Putamen (tissue), 1 donor: ENCODE measurements at regions not wholly inside any gene's neighbourhood (a gene's known extent, or its start where the extent isn't known, plus 50 kb on each side); places are given as distances from the start of the nearest gene placed in this dataset.

Experiments
- DNase-seq: peaks from one replicate; pipeline ENCODE4 v3.0.0-alpha.2; 2016; ENCODE audit warnings: low spot score

DNA sequence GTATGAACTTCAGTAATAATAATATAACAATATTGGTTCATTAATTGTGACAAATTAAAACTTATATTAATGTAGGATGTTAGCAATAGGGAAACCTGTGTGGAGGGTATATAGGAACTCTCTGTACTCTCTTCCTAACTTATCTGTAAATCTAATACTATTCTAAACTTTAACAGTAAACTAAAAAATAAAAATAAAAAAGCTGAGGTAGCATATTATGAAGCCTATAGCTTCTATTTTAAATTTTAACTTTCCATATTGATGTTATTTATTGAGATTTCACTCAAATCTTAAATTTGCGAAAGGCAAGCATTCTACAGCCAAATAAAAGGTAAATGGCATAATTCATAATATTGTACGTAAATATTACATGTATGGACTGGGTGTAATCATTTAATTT, 326.4 kb downstream of the MEI4 start:
- DNase-seq, result no peak

DNA sequence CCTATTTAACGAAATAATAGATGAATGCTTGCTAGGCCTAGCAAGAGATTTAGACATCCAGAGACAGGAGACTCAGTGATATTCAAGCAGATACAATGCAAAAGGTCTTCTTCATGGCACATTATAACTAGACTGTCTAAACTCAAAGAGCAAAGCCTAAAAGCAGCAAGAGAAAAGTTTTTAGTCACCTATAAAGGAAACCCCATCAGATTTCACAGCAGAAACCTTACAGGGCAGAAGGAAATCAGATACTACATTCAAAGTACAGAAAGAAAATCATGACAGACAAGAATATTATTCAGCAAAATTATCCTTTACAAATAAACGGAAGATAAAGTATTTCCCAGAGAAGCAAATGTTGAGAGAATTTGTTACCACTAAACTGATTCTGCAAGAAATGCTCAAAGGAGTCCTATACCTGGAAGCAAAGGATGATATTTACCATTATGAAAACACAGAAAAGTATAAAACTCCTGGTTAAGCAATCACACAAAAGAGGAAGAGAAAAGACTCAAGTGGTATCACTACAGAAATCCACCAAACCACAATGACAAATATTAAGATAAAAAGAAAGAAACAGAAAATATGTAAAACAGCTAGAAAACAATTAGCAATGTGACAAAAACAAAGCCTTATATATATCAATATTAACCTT, 333.7 kb downstream of the MEI4 start:
- DNase-seq, result no peak

DNA sequence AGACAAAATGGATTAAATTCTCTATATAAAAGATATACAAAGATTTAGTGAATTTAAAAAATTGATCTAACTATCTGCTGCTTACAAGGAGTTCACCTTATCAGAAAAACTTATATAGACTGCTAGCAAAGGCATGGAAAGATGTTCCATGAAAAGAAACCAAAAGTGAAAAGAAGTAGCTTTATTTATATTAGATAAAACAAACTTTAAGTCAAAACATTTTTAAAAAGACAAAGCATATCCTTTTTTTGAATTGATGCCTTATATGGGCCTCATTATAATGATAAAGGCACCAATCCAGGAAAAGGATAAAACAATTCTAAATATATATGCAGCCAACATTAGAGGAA, 334.2 kb downstream of the MEI4 start:
- no peak for DNase-seq

DNA sequence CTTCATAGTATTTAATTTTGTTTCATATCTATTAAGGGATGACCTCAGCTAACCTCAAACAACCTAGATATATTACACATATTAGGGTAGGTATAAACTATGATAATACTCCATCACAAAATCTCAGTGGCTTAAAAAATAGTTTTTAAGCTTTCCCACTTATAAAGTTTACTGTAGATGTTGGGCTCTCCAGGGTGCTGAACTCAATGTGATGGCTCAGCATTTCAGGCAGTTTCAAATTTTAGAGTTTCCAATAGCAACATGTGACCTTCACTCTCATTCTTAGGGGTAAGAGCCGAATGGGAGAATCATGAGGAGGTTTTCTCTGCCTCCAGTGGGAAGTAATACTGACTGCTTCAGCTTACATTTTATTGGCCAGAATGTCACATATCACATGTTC, 357.3 kb downstream of the MEI4 start:
- DNase-seq, result no peak

DNA sequence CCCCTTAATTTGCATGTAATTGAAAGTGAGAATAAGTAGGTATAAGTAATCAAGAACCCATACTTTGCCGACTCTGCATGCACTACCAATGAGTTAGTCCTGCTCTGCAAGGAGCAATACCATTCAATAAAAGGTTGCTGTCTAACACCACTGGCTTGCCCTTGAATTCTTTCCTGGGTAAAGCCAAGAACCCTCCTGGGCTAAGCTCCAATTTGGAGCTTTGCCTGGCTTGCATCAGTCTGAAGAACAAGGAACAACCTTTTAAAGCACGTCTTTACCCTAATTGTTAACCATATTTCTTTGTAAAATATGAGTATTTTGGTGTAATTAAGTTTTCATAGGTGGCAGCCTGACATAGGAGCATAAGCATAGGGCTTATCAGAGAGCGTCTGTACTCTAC, 367.7 kb downstream of the MEI4 start:
- DNase-seq, result no peak

DNA sequence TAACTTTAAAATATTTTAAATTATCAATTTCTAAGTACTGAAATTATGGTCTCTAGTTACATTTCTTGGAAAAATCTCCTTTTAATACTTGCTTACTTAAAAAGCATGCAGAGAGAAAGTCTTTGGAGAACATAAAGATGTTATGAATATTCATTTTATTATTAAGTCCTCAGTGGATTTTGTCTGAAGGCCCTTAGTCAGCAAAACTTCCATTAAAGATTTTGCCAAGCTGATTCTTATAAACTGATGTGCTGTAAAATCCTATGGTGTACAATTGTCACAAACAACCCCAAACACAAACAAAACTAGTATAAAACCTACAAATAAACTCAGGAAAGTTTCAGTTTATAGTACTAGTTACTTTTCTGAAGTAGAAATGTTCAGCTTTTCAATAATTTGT, 372.7 kb downstream of the MEI4 start:
- DNase-seq, result no peak

DNA sequence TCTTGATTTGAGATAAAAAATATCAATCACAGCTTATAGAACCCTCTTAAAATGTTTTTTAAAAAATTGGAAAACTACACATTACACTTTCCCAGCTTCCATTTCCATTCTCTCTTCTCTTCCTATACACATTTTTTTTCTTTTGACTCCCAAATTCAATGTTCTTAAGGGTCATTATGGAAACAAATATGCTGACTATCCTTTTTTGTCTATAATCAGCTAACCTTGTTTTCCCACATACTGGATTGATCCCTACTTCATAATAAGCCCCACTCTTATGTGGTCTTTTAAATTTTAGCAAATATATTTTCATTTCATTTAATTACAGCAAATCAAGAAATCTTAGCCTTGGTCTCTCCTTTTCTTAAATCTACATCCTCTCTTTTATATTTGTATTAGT, 378.4 kb downstream of the MEI4 start:
- no peak for DNase-seq

DNA sequence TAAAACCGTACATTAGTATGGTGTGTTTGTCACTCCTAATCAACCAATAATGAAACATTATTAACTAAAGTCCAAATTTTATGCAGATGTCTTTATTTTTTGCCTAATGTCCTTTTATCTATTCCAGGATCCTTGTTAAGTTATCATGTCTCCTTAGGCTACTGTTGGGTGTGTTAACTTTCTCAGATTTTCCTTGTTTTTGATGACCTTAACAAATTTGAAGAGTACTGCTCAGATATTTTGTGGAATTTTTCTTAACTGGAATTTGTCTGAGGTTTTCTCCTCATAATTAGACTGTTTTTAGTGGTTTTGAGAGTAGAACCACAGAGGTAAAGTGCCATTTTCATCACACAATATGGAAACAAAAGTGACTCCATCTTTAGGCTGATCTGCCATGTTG, 406.3 kb downstream of the MEI4 start:
- DNase-seq, result no peak

DNA sequence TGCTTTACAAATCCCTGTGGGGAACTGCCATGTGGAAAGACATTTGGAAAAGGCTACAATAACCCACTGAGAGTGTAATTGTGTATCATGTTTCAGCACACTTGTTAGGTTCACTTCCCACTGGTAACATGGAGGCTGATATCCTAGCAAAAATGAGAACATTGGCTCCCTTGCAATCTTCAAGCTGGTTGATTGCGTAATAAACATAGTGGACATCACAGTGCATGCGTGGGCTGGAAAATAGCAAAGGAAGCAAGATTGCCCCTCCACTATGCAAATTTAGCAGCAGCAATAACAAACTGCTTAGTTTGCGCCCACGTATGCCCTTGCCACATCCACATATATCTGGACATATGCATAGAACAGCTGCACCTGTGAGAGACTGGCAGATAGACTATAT, 410.2 kb downstream of the MEI4 start:
- no peak for DNase-seq

DNA sequence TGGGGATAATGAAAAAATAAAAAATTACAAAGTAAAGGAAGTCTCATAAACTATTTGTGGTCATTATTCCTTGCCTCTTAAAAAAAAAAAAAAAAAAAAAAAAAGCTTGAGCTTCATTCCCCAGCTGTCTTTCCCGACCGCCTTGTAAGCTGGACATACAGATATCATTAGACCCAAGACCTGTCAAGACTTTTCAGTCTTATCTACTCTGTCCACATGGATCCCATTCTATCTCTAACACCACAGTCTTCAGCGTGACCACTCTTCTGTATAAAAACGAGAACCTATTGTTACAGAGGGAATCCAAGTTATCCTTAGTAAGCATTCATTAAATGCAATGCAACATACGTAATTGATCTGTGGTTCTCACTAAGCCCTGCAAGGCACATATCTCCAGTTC, 423.5 kb downstream of the MEI4 start:
- DNase-seq, result no peak

DNA sequence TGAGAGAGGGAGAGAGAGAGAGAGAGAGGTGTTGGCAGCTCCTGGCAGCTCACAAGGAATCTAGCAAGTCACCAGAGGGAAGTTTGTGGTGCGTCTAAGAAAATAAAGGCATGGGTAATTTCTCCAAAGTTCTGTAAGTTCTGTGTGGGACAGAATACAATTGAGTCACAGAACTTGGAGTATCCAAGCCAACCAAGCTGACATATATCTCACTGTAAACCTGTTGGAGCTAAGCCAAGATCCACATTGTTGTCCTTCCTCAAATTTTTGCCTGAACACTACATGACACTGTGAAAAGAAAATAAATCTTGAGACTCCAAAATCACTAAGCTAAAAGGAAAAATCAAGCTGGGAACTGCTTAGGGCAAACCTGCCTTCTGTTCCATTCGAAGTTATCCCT, 436.7 kb downstream of the MEI4 start:
- DNase-seq, result no peak

DNA sequence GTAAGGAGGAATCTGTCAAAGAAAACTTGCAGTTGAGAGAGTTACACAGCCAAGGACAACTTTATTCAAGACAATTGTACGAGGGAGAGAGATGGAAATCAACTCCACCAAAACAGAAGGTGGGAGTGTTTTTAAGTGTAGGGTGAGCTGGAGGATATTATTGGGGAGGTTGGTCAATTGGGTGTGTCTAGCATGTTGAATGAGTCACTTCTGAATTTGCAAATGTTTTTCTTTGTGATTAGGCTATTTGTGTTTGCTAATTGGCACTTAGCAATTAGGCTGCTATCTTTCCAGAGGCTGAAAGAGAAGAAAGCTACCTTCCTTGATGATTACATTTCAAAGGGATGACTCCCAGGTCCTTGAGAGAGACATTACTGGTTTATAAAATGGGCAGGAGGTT, 441.1 kb downstream of the MEI4 start:
- DNase-seq, result no peak

DNA sequence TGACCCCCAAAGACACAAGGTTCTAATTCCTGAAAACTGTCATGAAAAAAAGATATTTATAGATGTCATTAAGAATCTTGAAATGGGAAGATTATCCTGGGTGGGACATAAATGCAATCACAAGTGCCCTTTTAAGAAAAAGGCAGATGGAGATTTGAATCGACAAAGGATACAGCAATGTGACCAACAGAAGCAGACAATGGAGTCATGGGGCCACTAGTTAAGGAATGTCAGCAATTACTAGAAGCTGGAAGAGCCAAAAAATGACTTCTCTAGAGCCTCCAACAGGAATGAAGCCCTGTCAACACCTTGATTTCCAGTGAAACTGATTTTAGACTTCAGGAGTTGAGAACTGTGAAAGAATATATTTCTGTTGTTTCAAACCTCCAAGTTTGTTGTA, 448.5 kb downstream of the MEI4 start:
- no peak for DNase-seq

DNA sequence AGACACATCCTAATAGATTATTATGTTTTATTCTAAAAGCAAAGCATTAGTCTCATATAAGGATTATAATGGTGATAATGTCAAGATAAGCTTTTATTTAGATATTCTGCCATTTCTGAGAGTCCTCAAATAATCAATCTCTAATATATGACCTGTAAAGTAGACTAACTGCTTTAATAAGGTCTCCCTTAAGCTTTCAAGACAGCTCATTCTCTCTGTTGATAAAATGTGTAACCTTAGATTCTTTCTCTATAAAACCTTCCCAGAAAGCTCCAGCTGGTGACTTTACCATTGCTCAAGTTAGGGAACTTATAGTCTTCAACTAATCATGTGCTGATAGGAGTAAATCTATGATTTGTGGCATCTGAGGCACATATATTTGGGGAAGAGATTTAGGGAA, 457.8 kb downstream of the MEI4 start:
- no peak for DNase-seq

DNA sequence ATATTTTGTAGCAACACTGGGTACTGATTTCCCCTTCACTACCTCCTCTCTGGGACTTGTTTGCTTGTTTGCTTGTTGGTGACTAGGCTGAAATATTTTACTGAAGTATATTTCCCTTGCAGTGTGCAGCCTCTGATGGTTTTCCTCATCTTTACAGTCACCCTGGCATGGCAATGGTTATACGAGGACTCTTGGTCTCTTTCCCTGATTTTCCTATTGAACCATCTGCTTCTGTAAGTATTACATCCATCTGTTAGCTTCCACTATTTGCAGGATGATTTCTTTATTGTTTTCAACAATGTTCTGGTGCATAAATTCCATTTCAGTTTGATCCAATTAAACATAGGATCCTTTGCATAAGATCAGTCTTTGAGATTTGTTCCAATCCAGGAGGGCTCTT, 465.1 kb downstream of the MEI4 start:
- no peak for DNase-seq

DNA sequence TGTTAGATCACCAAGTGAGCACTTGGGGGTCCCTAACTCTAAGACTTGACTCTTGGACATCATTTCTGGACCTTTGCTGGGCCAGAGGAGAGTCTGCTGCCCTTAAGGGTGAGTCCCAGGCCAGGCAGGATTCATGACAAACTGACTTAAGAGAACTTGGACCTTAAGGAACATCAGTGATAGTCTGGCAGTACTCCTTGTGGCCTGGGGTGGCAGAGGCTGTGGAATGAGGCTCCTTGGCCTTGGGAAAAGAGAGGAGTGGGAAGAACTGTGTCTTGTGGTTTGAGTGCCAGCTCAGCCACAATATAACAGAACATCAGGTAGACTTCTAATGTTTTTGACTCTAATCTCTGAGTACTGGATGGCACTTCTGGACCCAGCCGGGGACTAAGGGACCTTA, 478.7 kb downstream of the MEI4 start:
- DNase-seq, result no peak

DNA sequence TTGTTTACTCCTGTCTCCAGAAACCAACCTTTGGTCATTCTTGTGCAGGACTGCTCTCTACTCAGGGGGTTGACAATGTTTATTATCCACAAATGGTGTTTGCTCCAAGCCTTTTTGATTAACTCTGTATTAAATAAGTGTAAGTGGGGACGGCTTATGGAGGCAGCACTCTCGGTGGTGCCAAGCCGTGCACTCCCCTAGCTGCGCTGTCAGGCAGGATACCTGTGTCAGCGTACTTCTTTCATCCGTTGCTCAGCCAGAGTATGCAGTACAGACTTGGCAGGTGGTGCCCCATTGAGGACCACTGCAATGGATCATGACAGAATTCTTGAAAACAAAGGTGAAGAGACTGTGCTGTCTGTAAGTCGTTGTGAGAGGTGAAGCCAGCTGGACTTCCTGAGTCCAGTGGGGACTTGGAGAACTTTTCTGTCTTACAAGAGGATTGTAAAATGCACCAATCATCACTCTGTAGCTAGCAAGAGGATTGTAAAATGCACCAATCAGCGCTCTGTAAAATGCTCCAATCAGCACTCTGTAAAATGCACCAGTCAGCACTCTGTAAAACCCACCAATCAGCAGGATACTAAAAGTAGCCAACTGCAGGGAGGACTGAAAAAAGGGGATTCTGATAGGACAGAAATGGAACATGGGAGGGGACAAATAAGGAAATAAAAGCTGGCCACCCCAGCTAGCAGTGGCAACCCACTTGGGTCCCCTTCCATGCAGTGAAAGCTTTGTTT, 480.0 kb downstream of the MEI4 start:
- DNase-seq, result no peak

DNA sequence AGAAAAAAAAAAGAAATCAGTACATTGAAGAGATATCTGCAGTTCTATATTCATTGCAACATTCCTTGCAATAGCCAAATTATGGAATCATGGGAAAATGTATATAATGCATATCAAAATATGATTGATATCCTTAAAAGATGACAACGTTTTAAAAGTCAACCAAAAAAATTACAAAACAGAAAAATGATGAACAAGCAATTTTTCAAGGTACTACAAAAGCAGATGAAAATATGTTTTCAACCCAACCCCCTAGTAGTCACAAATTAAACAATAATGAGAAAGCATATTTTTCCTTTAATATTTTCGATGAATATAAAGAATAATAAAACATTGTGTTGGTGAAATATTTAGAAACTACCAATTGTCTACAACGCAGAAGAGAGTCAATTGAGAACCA, 497.6 kb downstream of the MEI4 start:
- no peak for DNase-seq

DNA sequence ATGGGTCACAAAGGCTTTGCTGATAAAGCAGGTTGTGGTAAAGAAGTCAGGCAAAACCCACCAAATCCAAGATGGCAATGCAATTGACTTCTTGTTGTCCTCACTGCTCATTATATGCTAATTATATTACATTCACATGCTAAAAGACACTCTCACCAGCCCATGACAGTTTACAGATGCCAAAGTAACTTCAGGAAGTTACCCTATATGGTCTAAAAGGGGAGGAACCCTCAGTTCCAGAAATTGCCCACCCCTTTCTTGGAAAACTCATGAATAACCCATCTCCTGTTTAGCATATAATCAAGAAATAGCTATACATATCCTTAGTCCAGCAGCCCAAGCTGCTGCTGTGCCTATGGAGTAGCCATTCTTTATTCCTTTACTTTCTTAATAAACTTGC, 501.1 kb downstream of the MEI4 start:
- DNase-seq, result no peak

DNA sequence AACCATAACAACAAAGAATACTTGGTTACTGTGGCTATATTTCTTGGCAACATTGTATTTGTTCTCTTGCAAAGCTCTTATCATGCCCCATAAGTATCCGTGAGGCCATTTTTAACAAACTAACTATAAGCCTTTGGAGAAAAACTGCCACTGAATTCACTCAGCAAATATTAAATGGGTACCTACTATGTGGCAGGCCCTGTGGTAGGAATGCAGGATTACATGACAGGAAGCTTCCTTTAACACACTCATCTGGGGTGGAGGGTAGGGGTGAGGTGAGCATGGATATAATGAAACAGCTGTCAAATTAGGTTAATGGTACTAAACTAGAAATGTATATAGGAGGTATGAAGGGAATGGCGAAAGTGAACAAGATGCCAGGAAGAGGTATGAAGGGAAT, 504.8 kb downstream of the MEI4 start:
- no peak for DNase-seq

DNA sequence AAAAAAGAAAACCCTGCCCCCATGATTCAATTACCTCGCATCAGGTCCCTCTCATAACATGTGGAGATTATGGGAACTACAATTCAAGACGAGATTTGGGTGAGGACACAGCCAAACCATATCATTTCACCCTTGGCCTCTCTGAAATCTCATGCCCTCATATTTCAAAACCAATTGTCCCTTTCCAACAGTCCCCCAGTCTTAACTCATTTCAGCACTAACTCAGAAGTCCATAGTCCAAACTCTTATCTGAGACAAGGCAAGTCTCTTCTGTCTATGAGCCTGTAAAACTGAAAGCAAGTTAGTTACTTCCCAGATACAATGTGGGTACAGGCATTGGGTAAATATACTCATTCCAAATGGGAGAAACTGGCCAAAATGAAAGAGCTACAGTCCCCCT, 536.1 kb downstream of the MEI4 start:
- DNase-seq, result no peak

DNA sequence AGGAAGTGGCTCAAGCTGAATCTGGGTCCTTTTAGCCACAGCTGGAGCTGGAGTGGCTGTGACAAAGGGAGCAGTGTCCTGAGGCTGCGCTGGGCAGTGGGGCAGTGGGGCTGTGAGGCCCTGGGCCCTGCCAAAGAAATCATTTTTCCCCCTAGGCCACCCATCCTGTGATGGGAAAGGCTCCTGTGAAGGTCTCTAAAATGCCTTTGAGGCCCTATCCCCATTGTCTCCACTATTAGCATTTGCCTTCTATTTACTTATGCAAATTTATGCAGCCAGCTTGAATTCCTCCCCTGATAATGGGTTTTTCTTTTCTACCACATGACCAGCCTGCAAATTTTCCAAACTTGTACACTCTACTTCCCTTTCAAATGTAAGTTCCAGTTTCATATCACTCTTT, 539.2 kb downstream of the MEI4 start:
- DNase-seq, result no peak

DNA sequence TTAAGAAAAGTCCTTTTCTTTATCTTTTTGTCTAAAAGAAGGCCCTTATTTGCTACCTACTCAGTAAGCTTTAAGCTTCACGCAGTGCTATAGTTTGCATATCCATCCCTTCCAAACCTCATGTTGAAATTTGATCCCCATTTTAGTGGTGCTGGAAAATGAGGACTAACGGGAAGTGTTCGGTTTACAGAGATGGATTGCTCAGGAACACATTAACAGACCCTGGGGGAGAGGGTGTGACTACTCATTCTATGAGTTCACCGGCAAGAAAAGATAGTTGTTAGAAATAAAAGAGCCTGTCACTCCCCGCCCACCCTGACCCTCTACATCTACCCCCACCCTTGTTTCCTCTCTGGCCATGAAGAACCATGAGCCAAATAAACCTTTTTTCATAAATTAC, 546.2 kb downstream of the MEI4 start:
- DNase-seq, result no peak

DNA sequence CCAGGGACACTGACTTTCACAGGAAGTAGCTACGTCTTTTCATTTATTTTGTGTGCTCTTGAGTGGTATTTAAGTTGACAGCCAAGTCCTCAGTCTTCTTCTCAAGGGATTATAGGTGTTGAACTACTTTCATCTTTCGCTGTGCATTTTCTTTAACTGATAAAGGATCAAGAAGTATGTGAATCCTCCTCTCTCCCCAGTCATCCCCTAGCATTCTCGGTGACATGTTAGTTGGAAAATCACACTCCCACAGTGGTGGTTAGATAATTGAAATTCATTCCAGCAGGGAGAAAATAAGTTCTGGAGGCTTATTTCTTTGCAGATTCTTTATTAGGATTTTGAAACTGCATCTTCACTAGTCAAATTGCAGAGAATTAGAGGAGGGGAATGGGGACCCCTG, 569.4 kb downstream of the MEI4 start:
- DNase-seq, result peak; percentile 53
